ENCODE measurements at regions not wholly inside any gene's neighbourhood (a gene's known extent, or its start where the extent isn't known, plus 50 kb on each side); places are given as distances from the start of the nearest gene placed in this dataset.

DNA sequence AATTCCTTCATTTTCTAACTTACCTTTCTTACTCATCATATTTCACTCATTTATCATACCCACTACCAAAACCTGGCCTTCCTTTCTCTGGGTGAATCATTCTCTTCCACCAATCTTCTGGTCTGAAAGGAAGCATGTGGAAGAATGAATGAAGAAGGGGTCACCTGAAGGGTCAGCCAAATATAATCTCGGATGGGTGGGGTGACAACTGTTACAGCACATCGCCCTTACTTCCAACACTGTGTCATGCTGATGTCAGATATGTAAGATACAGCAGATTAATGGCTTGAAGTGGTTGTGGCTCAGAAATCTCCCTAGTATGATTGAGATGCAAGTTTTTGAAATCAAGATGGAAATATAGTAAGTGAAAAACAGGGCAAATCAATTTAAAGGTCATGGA lies 401.7 kb upstream of the HTR2A start:
- H3K4me2 ChIP-seq (ENCODE audit: low read length) = peak overlapping the region; percentile 48
- H3K27ac Mint-ChIP-seq (ENCODE audit: unreplicated experiment) = no peak overlapping the region
- no peak overlapping the region for H3K4me3 ChIP-seq (ENCODE audit: insufficient read depth, low read depth, low read length)
- H3K36me3 ChIP-seq (ENCODE audit: insufficient read depth, low read length) = no peaks in the 10 kb centered on the region
- H3K27me3 Mint-ChIP-seq (ENCODE audit: low read depth, unreplicated experiment) = no peaks in the 10 kb centered on the region
- TF ChIP-seq, protein P1, sequence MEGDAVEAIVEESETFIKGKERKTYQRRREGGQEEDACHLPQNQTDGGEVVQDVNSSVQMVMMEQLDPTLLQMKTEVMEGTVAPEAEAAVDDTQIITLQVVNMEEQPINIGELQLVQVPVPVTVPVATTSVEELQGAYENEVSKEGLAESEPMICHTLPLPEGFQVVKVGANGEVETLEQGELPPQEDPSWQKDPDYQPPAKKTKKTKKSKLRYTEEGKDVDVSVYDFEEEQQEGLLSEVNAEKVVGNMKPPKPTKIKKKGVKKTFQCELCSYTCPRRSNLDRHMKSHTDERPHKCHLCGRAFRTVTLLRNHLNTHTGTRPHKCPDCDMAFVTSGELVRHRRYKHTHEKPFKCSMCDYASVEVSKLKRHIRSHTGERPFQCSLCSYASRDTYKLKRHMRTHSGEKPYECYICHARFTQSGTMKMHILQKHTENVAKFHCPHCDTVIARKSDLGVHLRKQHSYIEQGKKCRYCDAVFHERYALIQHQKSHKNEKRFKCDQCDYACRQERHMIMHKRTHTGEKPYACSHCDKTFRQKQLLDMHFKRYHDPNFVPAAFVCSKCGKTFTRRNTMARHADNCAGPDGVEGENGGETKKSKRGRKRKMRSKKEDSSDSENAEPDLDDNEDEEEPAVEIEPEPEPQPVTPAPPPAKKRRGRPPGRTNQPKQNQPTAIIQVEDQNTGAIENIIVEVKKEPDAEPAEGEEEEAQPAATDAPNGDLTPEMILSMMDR (IDR thresholded peaks at IDR 0.05; ENCODE audit: insufficient read depth, low read depth, low read length) = no peak
- TF ChIP-seq EZH2 (IDR thresholded peaks at IDR 0.05; ENCODE audit: insufficient read depth, low read length) = no peak
- H3K79me2 ChIP-seq (ENCODE audit: insufficient read depth, low read length) = no peaks in the 10 kb centered on the region
- no peaks in the 10 kb centered on the region for H3K36me3 Mint-ChIP-seq (ENCODE audit: low read depth, unreplicated experiment)
- no peaks in the 10 kb centered on the region for H3K27me3 ChIP-seq (ENCODE audit: insufficient read depth, low read length)
- no peak for FAIRE-seq
- H3K4me1 Mint-ChIP-seq (ENCODE audit: low read depth, unreplicated experiment) = no peaks in the 10 kb centered on the region
- peaks cover 2% of the 10 kb centered on the region for H3K9me3 Mint-ChIP-seq (ENCODE audit: unreplicated experiment)
- peak; percentile 65 for DNase-seq (ENCODE audit: low read depth)
- H3K4me3 Mint-ChIP-seq (ENCODE audit: unreplicated experiment) = no peak overlapping the region
- peaks cover 9% of the 10 kb centered on the region for H3K4me1 ChIP-seq (ENCODE audit: insufficient read depth, low read length)
- no peaks in the 10 kb centered on the region for H3K9me3 ChIP-seq (ENCODE audit: insufficient read depth, low read depth, low read length)
- no peak overlapping the region for H3K9ac ChIP-seq (ENCODE audit: low read length)
- no peak overlapping the region for H3K27ac ChIP-seq (ENCODE audit: low read depth, low read length)
- H2AFZ ChIP-seq (ENCODE audit: low read depth, low read length) = no peak overlapping the region
- H4K20me1 ChIP-seq (ENCODE audit: insufficient read depth, low read length) = no peaks in the 10 kb centered on the region

DNA sequence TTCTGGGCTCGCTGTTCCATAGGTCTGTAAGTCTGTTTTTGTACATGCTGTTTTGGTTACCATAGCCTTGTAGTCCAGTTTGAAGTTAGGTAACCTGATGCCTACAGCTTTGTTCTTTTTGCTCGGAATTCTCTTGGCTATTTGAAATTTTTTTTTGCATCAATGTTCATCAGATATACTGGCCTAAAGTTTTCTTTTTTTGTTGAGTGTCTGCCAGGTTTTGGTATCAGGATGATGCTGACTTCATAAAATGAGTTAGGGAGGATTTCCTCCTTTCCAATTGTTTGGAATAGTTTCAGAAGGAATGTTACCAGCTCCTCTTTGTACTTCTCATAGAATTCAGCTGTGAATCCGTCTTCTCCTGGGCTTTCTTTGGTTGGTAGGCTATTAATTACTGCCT lies 397.8 kb upstream of the HTR2A start:
- Mint-ChIP-seq H3K27ac (ENCODE audit: unreplicated experiment) (no peak overlapping the region), H3K36me3 (ENCODE audit: low read depth, unreplicated experiment) (no peaks in the 10 kb centered on the region), H3K9me3 (ENCODE audit: unreplicated experiment) (peaks cover 2% of the 10 kb centered on the region), H3K4me1 (ENCODE audit: low read depth, unreplicated experiment) (peaks cover 14% of the 10 kb centered on the region), H3K27me3 (ENCODE audit: low read depth, unreplicated experiment) (no peaks in the 10 kb centered on the region), H3K4me3 (ENCODE audit: unreplicated experiment) (no peak overlapping the region)
- no peaks in the 10 kb centered on the region for H3K27me3 ChIP-seq (ENCODE audit: insufficient read depth, low read length)
- H3K36me3 ChIP-seq (ENCODE audit: insufficient read depth, low read length) = no peaks in the 10 kb centered on the region
- TF ChIP-seq EZH2 (IDR thresholded peaks at IDR 0.05; ENCODE audit: insufficient read depth, low read length) = no peak
- TF ChIP-seq, protein P1 (IDR thresholded peaks at IDR 0.05; ENCODE audit: insufficient read depth, low read depth, low read length) = no peak
- H3K4me1 ChIP-seq (ENCODE audit: insufficient read depth, low read length) = peaks cover 9% of the 10 kb centered on the region
- DNase-seq (ENCODE audit: low read depth) = peak; percentile 17
- no peak overlapping the region for H3K4me3 ChIP-seq (ENCODE audit: insufficient read depth, low read depth, low read length)
- no peak overlapping the region for H2AFZ ChIP-seq (ENCODE audit: low read depth, low read length)
- no peaks in the 10 kb centered on the region for H4K20me1 ChIP-seq (ENCODE audit: insufficient read depth, low read length)
- H3K27ac ChIP-seq (ENCODE audit: low read depth, low read length) = no peak overlapping the region
- no peaks in the 10 kb centered on the region for H3K79me2 ChIP-seq (ENCODE audit: insufficient read depth, low read length)
- no peak for FAIRE-seq
- H3K9ac ChIP-seq (ENCODE audit: low read length) = no peak overlapping the region
- no peaks in the 10 kb centered on the region for H3K9me3 ChIP-seq (ENCODE audit: insufficient read depth, low read depth, low read length)
- no peak overlapping the region for H3K4me2 ChIP-seq (ENCODE audit: low read length)

DNA sequence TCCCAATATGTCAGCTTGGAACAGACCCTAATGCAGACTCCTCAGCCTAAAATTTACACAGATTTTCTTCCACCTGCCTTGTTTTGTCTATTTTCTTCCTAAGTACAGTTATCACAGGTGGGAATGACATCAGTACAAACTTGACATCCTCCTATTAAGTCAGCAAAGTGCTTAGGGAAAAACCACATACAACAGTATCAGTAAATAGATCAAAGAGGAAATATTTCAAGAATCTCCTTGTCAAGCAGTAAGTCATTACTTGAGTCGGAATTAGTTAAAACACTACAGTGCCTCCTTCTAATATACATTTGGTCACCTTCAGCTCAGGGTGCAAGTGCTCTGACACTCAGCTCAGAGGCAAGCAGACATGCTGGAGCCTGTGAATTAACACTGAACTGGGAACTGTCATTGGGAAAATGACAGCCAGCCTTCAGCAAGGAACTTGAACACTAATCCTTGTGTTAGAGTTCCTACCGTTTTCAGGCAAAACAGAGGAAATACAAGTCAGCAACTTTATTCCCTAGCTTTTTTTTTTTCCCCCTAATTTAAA lies 394.3 kb upstream of the HTR2A start:
- no peak overlapping the region for H3K9ac ChIP-seq (ENCODE audit: low read length)
- no peak overlapping the region for H3K27ac ChIP-seq (ENCODE audit: low read depth, low read length)
- H3K27me3 Mint-ChIP-seq (ENCODE audit: low read depth, unreplicated experiment) = no peaks in the 10 kb centered on the region
- H3K4me3 Mint-ChIP-seq (ENCODE audit: unreplicated experiment) = peak overlapping the region; percentile 2
- peaks cover 41% of the 10 kb centered on the region for H3K4me1 Mint-ChIP-seq (ENCODE audit: low read depth, unreplicated experiment)
- DNase-seq (ENCODE audit: low read depth) (peak; percentile 44), FAIRE-seq (no peak)
- no peaks in the 10 kb centered on the region for H3K9me3 ChIP-seq (ENCODE audit: insufficient read depth, low read depth, low read length)
- no peak overlapping the region for H2AFZ ChIP-seq (ENCODE audit: low read depth, low read length)
- H3K36me3 Mint-ChIP-seq (ENCODE audit: low read depth, unreplicated experiment) = no peaks in the 10 kb centered on the region
- H3K9me3 Mint-ChIP-seq (ENCODE audit: unreplicated experiment) = no peaks in the 10 kb centered on the region
- no peaks in the 10 kb centered on the region for H3K27me3 ChIP-seq (ENCODE audit: insufficient read depth, low read length)
- no peaks in the 10 kb centered on the region for H3K79me2 ChIP-seq (ENCODE audit: insufficient read depth, low read length)
- H3K36me3 ChIP-seq (ENCODE audit: insufficient read depth, low read length) = no peaks in the 10 kb centered on the region
- H3K4me2 ChIP-seq (ENCODE audit: low read length) = no peak overlapping the region
- peaks cover 15% of the 10 kb centered on the region for H3K4me1 ChIP-seq (ENCODE audit: insufficient read depth, low read length)
- TF ChIP-seq EZH2 (IDR thresholded peaks at IDR 0.05; ENCODE audit: insufficient read depth, low read length) = no peak
- TF ChIP-seq, protein P1 (IDR thresholded peaks at IDR 0.05; ENCODE audit: insufficient read depth, low read depth, low read length) = no peak
- no peak overlapping the region for H3K4me3 ChIP-seq (ENCODE audit: insufficient read depth, low read depth, low read length)
- H4K20me1 ChIP-seq (ENCODE audit: insufficient read depth, low read length) = no peaks in the 10 kb centered on the region
- H3K27ac Mint-ChIP-seq (ENCODE audit: unreplicated experiment) = peak overlapping the region; percentile 15

Data from astrocyte (in vitro differentiated cells and primary cell).